HG03571 (cell line): ENCODE measurements at regions not wholly inside any gene's neighbourhood (a gene's known extent, or its start where the extent isn't known, plus 50 kb on each side); places are given as distances from the start of the nearest gene placed in this dataset.

ENCODE experiments used
- ATAC-seq: cut with Tn5 transposase; IDR thresholded peaks from one replicate; pipeline ENCODE4 v1.9.1; 2021; ENCODE audit not compliant: unreplicated experiment

- no peak for ATAC-seq
Observed at GRCh38 chr11:109096266-109096665, 325.7 kb upstream of the C11orf87 start.

- ATAC-seq, result no peak
Observed at GRCh38 chr11:109106151-109106906, 315.7 kb upstream of the C11orf87 start.

- no peak for ATAC-seq
Observed at GRCh38 chr11:109109150-109109549, 312.8 kb upstream of the C11orf87 start.

GRCh38 chr11:109109571-109110315 lies 312.2 kb upstream of the C11orf87 start:
- ATAC-seq, result no peak

- ATAC-seq, result no peak
Observed at GRCh38 chr11:109112261-109112660, 309.7 kb upstream of the C11orf87 start.

GRCh38 chr11:109112821-109113280 lies 309.1 kb upstream of the C11orf87 start:
- ATAC-seq, result no peak

GRCh38 chr11:109120341-109120740 lies 301.6 kb upstream of the C11orf87 start:
- ATAC-seq, result no peak

- no peak for ATAC-seq
Observed at GRCh38 chr11:109121173-109121932, 300.6 kb upstream of the C11orf87 start.

- ATAC-seq, result no peak
Observed at GRCh38 chr11:109123816-109124787, 297.9 kb upstream of the C11orf87 start.

GRCh38 chr11:109130910-109131309 lies 291.1 kb upstream of the C11orf87 start:
- ATAC-seq, result no peak

GRCh38 chr11:109132539-109132938 lies 289.5 kb upstream of the C11orf87 start:
- no peak for ATAC-seq

GRCh38 chr11:109133159-109133558 lies 288.8 kb upstream of the C11orf87 start:
- ATAC-seq, result no peak

- no peak for ATAC-seq
Observed at GRCh38 chr11:109135627-109136026, 286.4 kb upstream of the C11orf87 start.

GRCh38 chr11:109138196-109138595 lies 283.8 kb upstream of the C11orf87 start:
- no peak for ATAC-seq

GRCh38 chr11:109140426-109140825 lies 281.6 kb upstream of the C11orf87 start:
- no peak for ATAC-seq

- ATAC-seq, result no peak
Observed at GRCh38 chr11:109140857-109141515, 281.0 kb upstream of the C11orf87 start.

GRCh38 chr11:109145287-109145686 lies 276.7 kb upstream of the C11orf87 start:
- ATAC-seq, result no peak

- ATAC-seq, result no peak
Observed at GRCh38 chr11:109147726-109148125, 274.3 kb upstream of the C11orf87 start.

- ATAC-seq, result no peak
Observed at GRCh38 chr11:109148669-109149068, 273.3 kb upstream of the C11orf87 start.

GRCh38 chr11:109150581-109150980 lies 271.4 kb upstream of the C11orf87 start:
- ATAC-seq, result no peak
